H1 (cell line): ENCODE measurements at regions not wholly inside any gene's neighbourhood (a gene's known extent, or its start where the extent isn't known, plus 50 kb on each side); places are given as distances from the start of the nearest gene placed in this dataset.

Experiments used
- CEBPB ChIP-seq: IDR thresholded peaks from 2 replicates; pipeline ENCODE4 v1.6.1; 2012; ENCODE audit warnings: low read depth, low read length
- EZH2 ChIP-seq: fragments of 200-600 bp; sonication (generic); IDR thresholded peaks from 2 replicates; pipeline ENCODE4 v1.7.1; 2012; ENCODE audit warnings: low read depth, mild to moderate bottlenecking, moderate library complexity, low read length, inconsistent platforms; ENCODE audit not compliant: severe bottlenecking
- GTF2F1 ChIP-seq: IDR thresholded peaks from 2 replicates; pipeline ENCODE4 v1.6.1; 2012; ENCODE audit warnings: low read depth, low read length, improper control_type of control experiment, borderline replicate concordance
- PHF8 ChIP-seq: fragments of 200-600 bp; sonication (generic); conservative IDR thresholded peaks from 2 replicates; pipeline ENCODE4 v1.7.1; 2012; ENCODE audit warnings: low read depth, mild to moderate bottlenecking, inconsistent platforms, low read length, moderate library complexity
- RBBP5 ChIP-seq: IDR thresholded peaks from 2 replicates; pipeline ENCODE4 v1.7.1; 2012; ENCODE audit warnings: low read depth, mild to moderate bottlenecking, inconsistent platforms, low read length, moderate library complexity, borderline replicate concordance

- no peak for TF ChIP-seq GTF2F1
- TF ChIP-seq RBBP5, result no peak
- TF ChIP-seq CEBPB, result no peak
- no peak for TF ChIP-seq PHF8
- TF ChIP-seq EZH2, result no peak
These were observed 61.6 kb upstream of the SMOX start (continued) for GRCh38 chr20:4086771-4087687.
